SK-N-SH (cell line): ENCODE measurements at regions not wholly inside any gene's neighbourhood (a gene's known extent, or its start where the extent isn't known, plus 50 kb on each side); places are given as distances from the start of the nearest gene placed in this dataset.

Experiments used
- CTCF ChIA-PET: fragments of 300-600, 350-600 bp; formaldehyde crosslinking; extraction: SDS; loops from one replicate; lab custom pipeline; 2021; lab: Yijun Ruan, JAX
- POLR2A ChIA-PET: fragments of 350-600 bp; sonication (Branson Sonifier 250); formaldehyde crosslinking; extraction: SDS; loops from one replicate; lab custom pipeline; 2020; ENCODE audit warnings: antibody characterized with exemption, inconsistent platforms; lab: Yijun Ruan, JAX
- DNase-seq: peaks from one replicate; pipeline ENCODE4 v3.0.0; 2012
- H2AFZ ChIP-seq: fragments of 200-600 bp; sonication (generic); 2 replicates; pipeline ENCODE4 v1.8.1; 2016; ENCODE audit warnings: antibody characterized with exemption, mild to moderate bottlenecking, low read depth
- H3F3A ChIP-seq: fragments of 200-600 bp; sonication (generic); replicated peaks from 2 replicates; pipeline ENCODE3; 2016; ENCODE audit warnings: antibody characterized with exemption, mild to moderate bottlenecking; ENCODE audit not compliant: insufficient read depth
- H3K27ac ChIP-seq, 2 experiments: fragments of 200-500 bp in 1 of 2; fragments of 200-600 bp in 1 of 2; sonication (Bioruptor generic) in 1 of 2; sonication (generic), shearing (Covaris generic) in 1 of 2; 2 replicates each; pipeline versions ENCODE4 v1.5.1 to v1.6.1; 2014 to 2016; ENCODE audit warnings: low read depth in 2 of 2, inconsistent platforms in 1 of 2, low read length in 1 of 2, mild to moderate bottlenecking in 1 of 2, mixed read lengths in 1 of 2
- H3K27me3 ChIP-seq: fragments of 200-600 bp; sonication (generic), shearing (Covaris generic); 2 replicates; pipeline ENCODE4 v1.6.1; 2016; ENCODE audit warnings: mixed run types; ENCODE audit not compliant: insufficient read depth
- H3K36me3 ChIP-seq, 2 experiments: fragments of 200-500 bp in 1 of 2; fragments of 200-600 bp in 1 of 2; sonication (Bioruptor generic) in 1 of 2; sonication (generic) in 1 of 2; replicated peaks in 1 of 2; 2 replicates each; pipeline versions ENCODE3 to v1.5.1; 2014 to 2016; ENCODE audit warnings: low read length in 1 of 2, mild to moderate bottlenecking in 1 of 2; ENCODE audit not compliant: insufficient read depth in 2 of 2, control insufficient read depth in 1 of 2
- H3K4me1 ChIP-seq, 2 experiments: fragments of 200-500 bp in 1 of 2; fragments of 200-600 bp in 1 of 2; sonication (Bioruptor generic) in 1 of 2; sonication (generic), shearing (Covaris generic) in 1 of 2; 2 replicates each; pipeline versions ENCODE4 v1.5.1 to v1.6.1; 2014 to 2016; ENCODE audit warnings: low read depth in 1 of 2, low read length in 1 of 2, mixed run types in 1 of 2; ENCODE audit not compliant: insufficient read depth in 2 of 2, control insufficient read depth in 1 of 2
- H3K4me2 ChIP-seq: fragments of 200-600 bp; sonication (generic), shearing (Covaris generic); 2 replicates; pipeline ENCODE4 v1.6.1; 2017; ENCODE audit warnings: mixed run types
- H3K4me3 ChIP-seq, 2 experiments: fragments of 200-500 bp in 1 of 2; fragments of 200-600 bp in 1 of 2; sonication (Bioruptor generic) in 1 of 2; sonication (generic), shearing (Covaris generic) in 1 of 2; 2 replicates each; pipeline versions ENCODE4 v1.5.1 to v1.8.1; 2014 to 2016; ENCODE audit warnings: low read depth in 2 of 2, inconsistent platforms in 1 of 2, low read length in 1 of 2, mild to moderate bottlenecking in 1 of 2, mixed read lengths in 1 of 2, moderate library complexity in 1 of 2
- H3K79me2 ChIP-seq: fragments of 200-600 bp; sonication (generic); 2 replicates; pipeline ENCODE4 v1.8.1; 2017; ENCODE audit warnings: mild to moderate bottlenecking; ENCODE audit not compliant: insufficient read depth
- H3K9ac ChIP-seq: fragments of 200-600 bp; sonication (generic); 2 replicates; pipeline ENCODE4 v1.6.1; 2017; ENCODE audit warnings: mixed run types
- H3K9me2 ChIP-seq: fragments of 200-600 bp; sonication (generic); 2 replicates; pipeline ENCODE4 v1.6.1; 2017; ENCODE audit warnings: mixed run types
- H3K9me3 ChIP-seq: fragments of 200-600 bp; sonication (generic); 2 replicates; pipeline ENCODE4 v1.6.1; 2017; ENCODE audit warnings: mixed run types, mild to moderate bottlenecking, moderate library complexity
- H4K20me1 ChIP-seq: fragments of 200-600 bp; sonication (generic); 2 replicates; pipeline ENCODE4 v1.6.1; 2017; ENCODE audit warnings: mild to moderate bottlenecking, mixed run types; ENCODE audit not compliant: insufficient read depth
- GABPA ChIP-seq: IDR thresholded peaks from 2 replicates; pipeline ENCODE4 v1.4.0; 2012; ENCODE audit warnings: low read depth, mild to moderate bottlenecking
- IRF3 ChIP-seq: fragments of 150-350 bp; IDR thresholded peaks from 2 replicates; pipeline ENCODE4 v1.6.1; 2016; ENCODE audit warnings: mild to moderate bottlenecking, low read depth, low read length
- MEF2A ChIP-seq: IDR thresholded peaks from 2 replicates; pipeline ENCODE4 v1.4.0; 2012; ENCODE audit warnings: low read depth, borderline replicate concordance
- NFIC ChIP-seq: IDR thresholded peaks from 2 replicates; pipeline ENCODE4 v1.4.0; 2012; ENCODE audit warnings: borderline replicate concordance
- PBX3 ChIP-seq: IDR thresholded peaks from 2 replicates; pipeline ENCODE4; 2012
- RAD21 ChIP-seq: IDR thresholded peaks from 2 replicates; pipeline ENCODE4 v1.6.1; 2012; ENCODE audit warnings: mild to moderate bottlenecking, low read length
- REST ChIP-seq: IDR thresholded peaks from 2 replicates; pipeline ENCODE4 v1.6.1; 2012; ENCODE audit warnings: mild to moderate bottlenecking, low read depth, low read length, moderate library complexity
- SIN3A ChIP-seq: IDR thresholded peaks from 2 replicates; pipeline ENCODE4 v1.6.1; 2012; ENCODE audit warnings: low read depth, mild to moderate bottlenecking, low read length, moderate library complexity, borderline replicate concordance
- TEAD4 ChIP-seq: IDR thresholded peaks from 2 replicates; pipeline ENCODE4 v1.4.0; 2012; ENCODE audit warnings: mild to moderate bottlenecking, borderline replicate concordance; ENCODE audit not compliant: insufficient read depth
- USF1 ChIP-seq: IDR thresholded peaks from 2 replicates; pipeline ENCODE4 v1.4.0; 2012; ENCODE audit warnings: low read depth, borderline replicate concordance
- YY1 ChIP-seq: IDR thresholded peaks from 2 replicates; pipeline ENCODE4 v1.4.0; 2012; ENCODE audit warnings: low read depth, mild to moderate bottlenecking
- ZBTB33 ChIP-seq: IDR thresholded peaks from 2 replicates; pipeline ENCODE4 v1.4.0; 2012; ENCODE audit warnings: low read depth, borderline replicate concordance
- WGBS: methylation state at CpG from one replicate; pipeline ENCODE4 v1.1.6; 2017; ENCODE audit warnings: low lambda C conversion rate; 5-methylcytosine and 5-hydroxymethylcytosine counted together

- Histone ChIP-seq H3F3A (no peaks in the 10 kb centered on the region), H3K27me3 (no peaks in the 10 kb centered on the region), H3K36me3 (no peaks in the 10 kb centered on the region), H3K9me3 (no peaks in the 10 kb centered on the region), H2AFZ (no peak overlapping the region), H3K4me3 (no peak overlapping the region)
- CTCF ChIA-PET: interaction anchor here (1.0 kb wide), 1 partner anchor 9 kb away, joined by 3 read pairs; no protein-coding TSS in a partner anchor
- 79% methylated on average over 3 of the region's 3 CpGs for WGBS
- TF ChIP-seq SIN3A: no peak
- TF ChIP-seq ZBTB33: no peak
- TF ChIP-seq RAD21: no peak
- TF ChIP-seq REST: no peak
- no peak for TF ChIP-seq USF1
- TF ChIP-seq, all 33 proteins: peak for 0
- Histone ChIP-seq H3K9me2 (no peaks in the 10 kb centered on the region), H3K79me2 (no peaks in the 10 kb centered on the region), H4K20me1 (no peaks in the 10 kb centered on the region), H3K4me1 (peaks cover 0 to 5% of the 10 kb centered on the region in 2 experiments; a peak in 1 of 4 replicates), H3K4me2 (no peak overlapping the region), H3K9ac (no peak overlapping the region), H3K27ac (no peak overlapping the region)
- no peak for DNase-seq
- POLR2A ChIA-PET: no interaction called here
These were observed 129.7 kb downstream of the OSR1 start for GRCh38 chr2:19228715-19229114.

GRCh38 chr2:19228181-19228593 is 130.2 kb downstream of the OSR1 start:
- H3K9me2 ChIP-seq: no peaks in the 10 kb centered on the region
- TF ChIP-seq NFIC (no peak), YY1 (no peak), TEAD4 (no peak), MEF2A (no peak), PBX3 (no peak), ZBTB33 (no peak), IRF3 (no peak), GABPA (no peak)
- TF ChIP-seq, all 33 proteins: peak for 0
- Histone ChIP-seq H3K36me3 (no peaks in the 10 kb centered on the region), H3K9me3 (no peaks in the 10 kb centered on the region), H3K9ac (no peak overlapping the region), H3K4me3 (no peak overlapping the region), H2AFZ (no peak overlapping the region), H3K27ac (no peak overlapping the region), H3K79me2 (no peaks in the 10 kb centered on the region), H3K27me3 (no peaks in the 10 kb centered on the region), H3K4me1 (peaks cover 0 to 5% of the 10 kb centered on the region in 2 experiments; a peak in 1 of 4 replicates), H3K4me2 (no peak overlapping the region), H3F3A (no peaks in the 10 kb centered on the region), H4K20me1 (no peaks in the 10 kb centered on the region)
- WGBS: 80% methylated on average over 3 of the region's 3 CpGs
- POLR2A ChIA-PET: no interaction called here
- no peak for DNase-seq
- CTCF ChIA-PET: no interaction called here
